BJ (cell line): ENCODE measurements at regions not wholly inside any gene's neighbourhood (a gene's known extent, or its start where the extent isn't known, plus 50 kb on each side); places are given as distances from the start of the nearest gene placed in this dataset.

Experiments used
- CTCF ChIA-PET: fragments of 350-600 bp; formaldehyde crosslinking; extraction: SDS; loops from one replicate; lab custom pipeline; 2021; ENCODE audit warnings: antibody characterized with exemption, inconsistent platforms; lab: Yijun Ruan, JAX
- POLR2A ChIA-PET: fragments of 300-600 bp; sonication (Branson Sonifier 250); formaldehyde crosslinking; extraction: SDS; loops from one replicate; lab custom pipeline; 2021; ENCODE audit warnings: antibody characterized with exemption; lab: Charles Lee
- DNase-seq: peaks from one replicate; pipeline ENCODE4 v3.0.0-alpha.2; 2011; ENCODE audit warnings: low read depth
- H3K27me3 ChIP-seq: 2 replicates; pipeline ENCODE4 v1.6.0; 2011; ENCODE audit warnings: low read length; ENCODE audit not compliant: control insufficient read depth, insufficient read depth
- H3K36me3 ChIP-seq: 2 replicates; pipeline ENCODE4 v1.5.1; 2011; ENCODE audit warnings: low read length; ENCODE audit not compliant: control insufficient read depth, insufficient read depth
- H3K4me3 ChIP-seq: 2 replicates; pipeline ENCODE4 v1.5.1; 2011; ENCODE audit warnings: low read depth, mild to moderate bottlenecking, control low read depth, low read length
- TF ChIP-seq, protein P1 (sequence below): IDR thresholded peaks from 2 replicates; pipeline ENCODE4 v1.5.1; 2011; ENCODE audit warnings: low read depth, mild to moderate bottlenecking, control low read depth, inconsistent platforms, low read length, moderate library complexity; ENCODE audit not compliant: insufficient read depth

DNA sequence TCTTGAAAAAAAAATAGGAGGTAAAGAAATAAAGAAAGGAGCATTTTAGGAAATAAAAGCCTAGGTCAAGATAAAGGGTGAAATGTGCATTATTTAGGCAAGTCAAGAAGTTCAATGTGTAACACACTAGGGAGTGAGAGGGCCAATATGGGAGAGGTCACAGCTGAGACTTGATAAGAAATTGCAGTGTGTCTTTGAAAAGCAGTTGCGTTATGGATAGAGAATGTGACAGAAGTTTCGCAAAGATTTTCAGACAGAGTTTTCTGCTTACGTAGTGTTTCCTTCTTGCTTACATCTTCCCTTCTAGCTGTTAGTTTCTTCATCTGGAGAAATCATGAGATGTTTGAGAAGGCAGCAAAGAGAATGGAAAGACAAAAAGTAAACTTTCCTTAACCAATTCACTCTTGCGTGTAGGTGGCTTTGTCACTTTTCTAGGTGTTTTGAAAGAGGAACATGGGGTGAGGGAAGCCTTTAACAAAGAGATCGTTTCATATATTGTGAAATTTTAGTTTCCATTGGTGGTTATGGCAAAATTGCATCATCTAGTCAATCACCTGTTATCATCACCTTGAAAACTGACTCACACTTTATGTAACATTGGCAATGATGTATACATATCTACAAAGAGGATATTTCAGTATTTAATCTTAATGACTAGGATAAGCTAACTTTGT is 975.5 kb downstream of the OLFM4 start:
- DNase-seq, result no peak
- POLR2A ChIA-PET, result no interaction called here
- Histone ChIP-seq H3K27me3 (no peaks in the 10 kb centered on the region), H3K36me3 (no peaks in the 10 kb centered on the region), H3K4me3 (no peak overlapping the region)
- CTCF ChIA-PET, result no interaction called here
- TF ChIP-seq, protein P1, sequence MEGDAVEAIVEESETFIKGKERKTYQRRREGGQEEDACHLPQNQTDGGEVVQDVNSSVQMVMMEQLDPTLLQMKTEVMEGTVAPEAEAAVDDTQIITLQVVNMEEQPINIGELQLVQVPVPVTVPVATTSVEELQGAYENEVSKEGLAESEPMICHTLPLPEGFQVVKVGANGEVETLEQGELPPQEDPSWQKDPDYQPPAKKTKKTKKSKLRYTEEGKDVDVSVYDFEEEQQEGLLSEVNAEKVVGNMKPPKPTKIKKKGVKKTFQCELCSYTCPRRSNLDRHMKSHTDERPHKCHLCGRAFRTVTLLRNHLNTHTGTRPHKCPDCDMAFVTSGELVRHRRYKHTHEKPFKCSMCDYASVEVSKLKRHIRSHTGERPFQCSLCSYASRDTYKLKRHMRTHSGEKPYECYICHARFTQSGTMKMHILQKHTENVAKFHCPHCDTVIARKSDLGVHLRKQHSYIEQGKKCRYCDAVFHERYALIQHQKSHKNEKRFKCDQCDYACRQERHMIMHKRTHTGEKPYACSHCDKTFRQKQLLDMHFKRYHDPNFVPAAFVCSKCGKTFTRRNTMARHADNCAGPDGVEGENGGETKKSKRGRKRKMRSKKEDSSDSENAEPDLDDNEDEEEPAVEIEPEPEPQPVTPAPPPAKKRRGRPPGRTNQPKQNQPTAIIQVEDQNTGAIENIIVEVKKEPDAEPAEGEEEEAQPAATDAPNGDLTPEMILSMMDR, result no peak

DNA sequence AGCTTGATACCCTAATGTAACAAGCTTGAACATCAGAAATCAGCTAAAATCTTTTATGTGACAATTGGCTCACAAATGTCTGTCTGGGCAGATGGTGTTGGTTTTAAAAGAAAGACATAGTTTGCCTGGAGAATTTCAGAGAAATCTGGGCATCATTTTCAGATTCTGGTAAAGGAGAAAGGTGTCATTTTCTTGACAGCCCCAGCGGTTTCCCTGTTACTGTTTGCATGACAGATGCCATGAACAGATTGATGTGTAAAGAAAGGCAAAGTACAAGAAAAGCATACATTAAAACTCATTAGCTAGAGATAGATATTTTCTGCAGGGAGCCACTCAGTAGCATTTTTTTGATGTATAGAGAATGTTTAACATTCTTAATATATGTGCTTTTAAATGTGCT is 987.9 kb downstream of the OLFM4 start:
- TF ChIP-seq, protein P1, result no peak
- no peak for DNase-seq
- Histone ChIP-seq H3K27me3 (no peaks in the 10 kb centered on the region), H3K36me3 (no peaks in the 10 kb centered on the region), H3K4me3 (no peak overlapping the region)
- ChIA-PET CTCF (no interaction called here), POLR2A (no interaction called here)

DNA sequence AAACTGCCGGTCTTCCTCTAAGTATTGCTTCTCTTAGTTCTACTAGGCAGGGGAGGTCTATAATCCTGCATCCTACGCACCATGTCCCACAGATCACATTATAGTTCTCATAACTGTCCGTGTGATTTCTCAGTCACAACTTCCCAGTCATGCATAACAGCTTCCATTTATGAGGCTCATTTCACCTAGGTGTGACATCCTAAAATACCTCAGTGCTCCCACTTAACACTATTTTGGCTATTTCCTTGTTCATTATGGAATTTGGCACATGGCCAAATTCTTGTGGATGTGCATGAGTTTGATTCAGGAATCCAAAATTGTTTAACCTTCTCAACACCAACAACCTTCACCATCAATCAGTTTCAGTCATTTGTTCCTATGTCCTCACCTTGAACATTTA is 989.9 kb downstream of the OLFM4 start:
- Histone ChIP-seq H3K4me3 (no peak overlapping the region), H3K36me3 (no peaks in the 10 kb centered on the region), H3K27me3 (no peaks in the 10 kb centered on the region)
- no peak for DNase-seq
- TF ChIP-seq, protein P1, result no peak
- CTCF ChIA-PET, result no interaction called here
- POLR2A ChIA-PET, result no interaction called here

DNA sequence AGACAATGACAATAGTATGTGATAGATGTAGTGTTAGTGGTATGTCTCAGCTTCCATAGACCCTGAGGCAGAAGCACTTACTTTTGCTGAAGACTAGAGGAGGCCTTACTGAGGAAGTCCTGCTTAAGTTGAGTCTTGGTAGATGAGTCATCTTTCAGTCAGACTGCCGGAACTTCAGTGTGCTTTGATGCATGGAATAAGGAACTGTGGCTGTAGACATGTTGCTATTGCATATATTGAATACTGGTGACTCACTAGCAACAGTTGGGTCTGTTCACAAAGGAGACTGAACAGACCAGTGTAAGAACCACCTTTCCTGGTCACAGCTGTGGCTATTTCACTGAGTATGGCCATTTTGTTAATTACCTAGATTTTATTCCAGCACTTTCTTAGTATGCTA is 1000.6 kb downstream of the OLFM4 start:
- POLR2A ChIA-PET, result no interaction called here
- TF ChIP-seq, protein P1, result no peak
- no peak for DNase-seq
- no peak overlapping the region for H3K4me3 ChIP-seq
- H3K27me3 ChIP-seq, result no peaks in the 10 kb centered on the region
- CTCF ChIA-PET, result no interaction called here
- H3K36me3 ChIP-seq, result no peaks in the 10 kb centered on the region

DNA sequence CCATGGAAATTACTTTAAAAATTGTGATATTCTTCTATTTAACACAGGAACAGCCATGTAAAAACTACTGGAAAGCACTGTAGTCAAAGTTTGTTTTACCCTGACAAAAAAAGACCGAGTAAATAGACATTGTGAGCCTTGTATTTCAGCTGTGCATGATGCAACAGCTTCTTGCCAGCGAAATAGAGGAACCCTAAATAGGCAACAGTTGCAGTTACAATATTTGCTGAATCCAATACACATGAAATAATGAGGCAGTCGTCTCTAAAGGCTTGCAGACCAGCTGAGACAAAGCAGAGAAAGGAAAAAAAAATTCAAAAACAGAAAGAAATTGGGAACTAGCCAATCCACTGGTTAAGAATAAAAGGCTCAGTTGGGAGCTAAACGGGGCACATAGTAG is 1001.1 kb downstream of the OLFM4 start:
- H3K4me3 ChIP-seq, result no peak overlapping the region
- ChIA-PET POLR2A (no interaction called here), CTCF (no interaction called here)
- TF ChIP-seq, protein P1, result no peak
- no peaks in the 10 kb centered on the region for H3K27me3 ChIP-seq
- no peak for DNase-seq
- no peaks in the 10 kb centered on the region for H3K36me3 ChIP-seq
